Activated naive CD4-positive, alpha-beta T cell treated with anti-CD3 and anti-CD28 coated beads, Interleukin-2, amount 10 ng/mL, durations not matched to agents 7 days and 5 days (primary cell): ENCODE measurements at regions not wholly inside any gene's neighbourhood (a gene's known extent, or its start where the extent isn't known, plus 50 kb on each side); places are given as distances from the start of the nearest gene placed in this dataset.

Experiments used
- CTCF ChIA-PET: fragments of 350-600 bp; sonication (Branson Sonifier 250); formaldehyde crosslinking; loops from one replicate; lab custom pipeline; 2021; ENCODE audit warnings: antibody characterized with exemption; lab: Charles Lee
- DNase-seq: peaks from one replicate; pipeline ENCODE4 v3.0.0-alpha.2; 2020
- H3K27ac Mint-ChIP-seq: one replicate; pipeline ENCODE4 v1.8.0; 2021; ENCODE audit warnings: mild to moderate bottlenecking, moderate library complexity, mixed read lengths
- H3K27me3 Mint-ChIP-seq: one replicate; pipeline ENCODE4 v1.8.0; 2021; ENCODE audit warnings: mild to moderate bottlenecking, mixed read lengths
- H3K36me3 Mint-ChIP-seq: one replicate; pipeline ENCODE4 v1.8.0; 2021; ENCODE audit warnings: mixed read lengths
- H3K4me1 Mint-ChIP-seq: one replicate; pipeline ENCODE4 v1.8.0; 2021; ENCODE audit warnings: mixed read lengths
- H3K4me3 Mint-ChIP-seq: one replicate; pipeline ENCODE4 v1.8.0; 2021; ENCODE audit warnings: mild to moderate bottlenecking, moderate library complexity, mixed read lengths
- H3K9me3 Mint-ChIP-seq: one replicate; pipeline ENCODE4 v1.8.0; 2021; ENCODE audit warnings: mixed read lengths

- no peak overlapping the region for H3K27ac Mint-ChIP-seq
- peaks cover 5% of the 10 kb centered on the region for H3K4me1 Mint-ChIP-seq
- no peaks in the 10 kb centered on the region for H3K36me3 Mint-ChIP-seq
- no peak for DNase-seq
- H3K4me3 Mint-ChIP-seq = no peak overlapping the region
- peaks cover 40% of the 10 kb centered on the region for H3K27me3 Mint-ChIP-seq
- CTCF ChIA-PET = no interaction called here
- H3K9me3 Mint-ChIP-seq = no peaks in the 10 kb centered on the region
Measured at GRCh38 chr5:133696006-133696584, 83.8 kb upstream of the FSTL4 start.

- H3K4me3 Mint-ChIP-seq = no peak overlapping the region
- CTCF ChIA-PET = no interaction called here
- H3K36me3 Mint-ChIP-seq = no peaks in the 10 kb centered on the region
- H3K4me1 Mint-ChIP-seq = peaks cover 5% of the 10 kb centered on the region
- no peak for DNase-seq
- H3K27ac Mint-ChIP-seq = no peak overlapping the region
- peaks cover 44% of the 10 kb centered on the region for H3K27me3 Mint-ChIP-seq
- no peaks in the 10 kb centered on the region for H3K9me3 Mint-ChIP-seq
Measured at GRCh38 chr5:133694181-133694831, 82.0 kb upstream of the FSTL4 start.

- Mint-ChIP-seq H3K27ac (no peak overlapping the region), H3K4me1 (peaks cover 5% of the 10 kb centered on the region), H3K4me3 (no peak overlapping the region), H3K9me3 (no peaks in the 10 kb centered on the region), H3K36me3 (no peaks in the 10 kb centered on the region), H3K27me3 (peaks cover 53% of the 10 kb centered on the region)
- DNase-seq = no peak
- CTCF ChIA-PET = interaction anchor here (1.1 kb wide), 1 partner anchor 178 kb away, joined by 3 read pairs; no protein-coding TSS in a partner anchor
Measured at GRCh38 chr5:133691448-133691847, 79.1 kb upstream of the FSTL4 start.

GRCh38 chr5:133690746-133691145 is 78.4 kb upstream of the FSTL4 start:
- H3K27ac Mint-ChIP-seq = no peak overlapping the region

GRCh38 chr5:133688391-133688790 is 76.0 kb upstream of the FSTL4 start:
- H3K36me3 Mint-ChIP-seq = no peaks in the 10 kb centered on the region
- peaks cover 44% of the 10 kb centered on the region for H3K27me3 Mint-ChIP-seq
- DNase-seq = no peak
- no peak overlapping the region for H3K4me3 Mint-ChIP-seq
- CTCF ChIA-PET = interaction anchor here (0.6 to 1.2 kb wide), 2 partner anchors 8 to 9 kb away, joined by 3 read pairs; no protein-coding TSS in a partner anchor
- H3K27ac Mint-ChIP-seq = no peak overlapping the region
- no peaks in the 10 kb centered on the region for H3K9me3 Mint-ChIP-seq
- H3K4me1 Mint-ChIP-seq = no peaks in the 10 kb centered on the region

More at GRCh38 chr5:133690746-133691145, 78.4 kb upstream of the FSTL4 start:
- no peaks in the 10 kb centered on the region for H3K9me3 Mint-ChIP-seq
- CTCF ChIA-PET = no interaction called here
- peaks cover 48% of the 10 kb centered on the region for H3K27me3 Mint-ChIP-seq
- DNase-seq = no peak
- H3K4me1 Mint-ChIP-seq = peaks cover 5% of the 10 kb centered on the region
- H3K4me3 Mint-ChIP-seq = no peak overlapping the region
- no peaks in the 10 kb centered on the region for H3K36me3 Mint-ChIP-seq

GRCh38 chr5:133687212-133688061 is 75.1 kb upstream of the FSTL4 start:
- no peak for DNase-seq
- Mint-ChIP-seq H3K9me3 (no peaks in the 10 kb centered on the region), H3K4me1 (no peaks in the 10 kb centered on the region), H3K27me3 (peaks cover 40% of the 10 kb centered on the region), H3K36me3 (no peaks in the 10 kb centered on the region), H3K27ac (no peak overlapping the region), H3K4me3 (no peak overlapping the region)
- CTCF ChIA-PET = interaction anchor here (0.6 kb wide), 1 partner anchor 9 kb away, joined by 3 read pairs; no protein-coding TSS in a partner anchor

- H3K9me3 Mint-ChIP-seq = no peaks in the 10 kb centered on the region
- peaks cover 34% of the 10 kb centered on the region for H3K27me3 Mint-ChIP-seq
- CTCF ChIA-PET = no interaction called here
- no peaks in the 10 kb centered on the region for H3K36me3 Mint-ChIP-seq
- no peak for DNase-seq
- H3K27ac Mint-ChIP-seq = no peak overlapping the region
- H3K4me3 Mint-ChIP-seq = no peak overlapping the region
- H3K4me1 Mint-ChIP-seq = no peaks in the 10 kb centered on the region
Measured at GRCh38 chr5:133686566-133686965, 74.2 kb upstream of the FSTL4 start.

- Mint-ChIP-seq H3K4me1 (no peaks in the 10 kb centered on the region), H3K9me3 (no peaks in the 10 kb centered on the region), H3K27me3 (peaks cover 29% of the 10 kb centered on the region), H3K4me3 (no peak overlapping the region), H3K36me3 (no peaks in the 10 kb centered on the region), H3K27ac (no peak overlapping the region)
- no peak for DNase-seq
- CTCF ChIA-PET = no interaction called here
Measured at GRCh38 chr5:133685402-133686018, 73.2 kb upstream of the FSTL4 start.

- no peak for DNase-seq
- no peak overlapping the region for H3K4me3 Mint-ChIP-seq
- CTCF ChIA-PET = no interaction called here
- H3K27me3 Mint-ChIP-seq = peaks cover 17% of the 10 kb centered on the region
- H3K36me3 Mint-ChIP-seq = no peaks in the 10 kb centered on the region
- no peaks in the 10 kb centered on the region for H3K9me3 Mint-ChIP-seq
- no peak overlapping the region for H3K27ac Mint-ChIP-seq
- no peaks in the 10 kb centered on the region for H3K4me1 Mint-ChIP-seq
Measured at GRCh38 chr5:133683646-133684596, 71.6 kb upstream of the FSTL4 start.

- CTCF ChIA-PET = no interaction called here
Measured at GRCh38 chr5:133682451-133682850, 70.1 kb upstream of the FSTL4 start.

GRCh38 chr5:133681896-133682295 is 69.6 kb upstream of the FSTL4 start:
- H3K27me3 Mint-ChIP-seq = peaks cover 11% of the 10 kb centered on the region
- DNase-seq = no peak
- no peaks in the 10 kb centered on the region for H3K9me3 Mint-ChIP-seq
- H3K4me3 Mint-ChIP-seq = no peak overlapping the region
- CTCF ChIA-PET = no interaction called here
- H3K4me1 Mint-ChIP-seq = no peaks in the 10 kb centered on the region
- H3K27ac Mint-ChIP-seq = no peak overlapping the region
- H3K36me3 Mint-ChIP-seq = no peaks in the 10 kb centered on the region

More at GRCh38 chr5:133682451-133682850, 70.1 kb upstream of the FSTL4 start:
- Mint-ChIP-seq H3K4me1 (no peaks in the 10 kb centered on the region), H3K4me3 (no peak overlapping the region), H3K9me3 (no peaks in the 10 kb centered on the region), H3K36me3 (no peaks in the 10 kb centered on the region), H3K27me3 (peaks cover 12% of the 10 kb centered on the region), H3K27ac (no peak overlapping the region)
- DNase-seq = no peak

- Mint-ChIP-seq H3K4me3 (no peak overlapping the region), H3K27ac (no peak overlapping the region), H3K9me3 (no peaks in the 10 kb centered on the region), H3K27me3 (peaks cover 8% of the 10 kb centered on the region), H3K4me1 (no peaks in the 10 kb centered on the region), H3K36me3 (no peaks in the 10 kb centered on the region)
- DNase-seq = no peak
- CTCF ChIA-PET = interaction anchor here (0.9 kb wide), 1 partner anchor 8 kb away, joined by 3 read pairs; no protein-coding TSS in a partner anchor
Measured at GRCh38 chr5:133680830-133681565, 68.7 kb upstream of the FSTL4 start.

- no peak overlapping the region for H3K27ac Mint-ChIP-seq
- H3K36me3 Mint-ChIP-seq = no peaks in the 10 kb centered on the region
- no peak overlapping the region for H3K4me3 Mint-ChIP-seq
- no peak for DNase-seq
- H3K9me3 Mint-ChIP-seq = no peaks in the 10 kb centered on the region
- H3K27me3 Mint-ChIP-seq = peaks cover 11% of the 10 kb centered on the region
- CTCF ChIA-PET = no interaction called here
- no peaks in the 10 kb centered on the region for H3K4me1 Mint-ChIP-seq
Measured at GRCh38 chr5:133679534-133679933, 67.2 kb upstream of the FSTL4 start.
